OCI-LY1 (cell line): ENCODE measurements at regions not wholly inside any gene's neighbourhood (a gene's known extent, or its start where the extent isn't known, plus 50 kb on each side); places are given as distances from the start of the nearest gene placed in this dataset.

ENCODE experiments used
- H2AFZ ChIP-seq: fragments of 200-600 bp; sonication (generic), shearing (Covaris generic); 2 replicates; pipeline ENCODE4 v1.6.0; 2014; ENCODE audit warnings: antibody characterized with exemption, mild to moderate bottlenecking, low read length
- H3F3A ChIP-seq: fragments of 200-600 bp; sonication (generic), shearing (Covaris generic); 2 replicates; pipeline ENCODE4 v1.6.0; 2014; ENCODE audit warnings: mild to moderate bottlenecking, antibody characterized with exemption, low read length, moderate library complexity; ENCODE audit not compliant: insufficient read depth
- H3K27ac ChIP-seq: fragments of 200-600 bp; sonication (generic); 2 replicates; pipeline ENCODE4 v1.5.1; 2014; ENCODE audit warnings: low read length, mixed run types, mild to moderate bottlenecking, low read depth; ENCODE audit not compliant: poor library complexity, severe bottlenecking
- H3K27me3 ChIP-seq: fragments of 200-600 bp; sonication (generic); 2 replicates; pipeline ENCODE4 v1.6.0; 2014; ENCODE audit warnings: antibody characterized with exemption, mild to moderate bottlenecking, low read length, moderate library complexity; ENCODE audit not compliant: insufficient read depth
- H3K36me3 ChIP-seq: fragments of 200-600 bp; sonication (generic); 2 replicates; pipeline ENCODE4 v1.6.1; 2014; ENCODE audit warnings: mild to moderate bottlenecking, antibody characterized with exemption, low read length, moderate library complexity, mixed read lengths; ENCODE audit not compliant: insufficient read depth
- H3K4me1 ChIP-seq: fragments of 200-600 bp; sonication (generic); 2 replicates; pipeline ENCODE4 v1.5.1; 2014; ENCODE audit warnings: mild to moderate bottlenecking, low read length, moderate library complexity; ENCODE audit not compliant: insufficient read depth, severe bottlenecking
- H3K4me2 ChIP-seq: fragments of 200-600 bp; sonication (generic), shearing (Covaris generic); 2 replicates; pipeline ENCODE4 v1.6.1; 2014; ENCODE audit warnings: low read length
- H3K4me3 ChIP-seq: fragments of 200-600 bp; sonication (generic); 2 replicates; pipeline ENCODE4 v1.5.1; 2014; ENCODE audit warnings: low read length, low read depth, mild to moderate bottlenecking, mixed read lengths; ENCODE audit not compliant: poor library complexity, severe bottlenecking
- H3K79me2 ChIP-seq: fragments of 200-600 bp; shearing (Covaris generic); 2 replicates; pipeline ENCODE4 v1.6.1; 2016; ENCODE audit warnings: mixed run types, low read length, mixed read lengths; ENCODE audit not compliant: insufficient read depth
- H3K9ac ChIP-seq: fragments of 200-600 bp; sonication (generic), shearing (Covaris generic); 2 replicates; pipeline ENCODE4 v1.6.1; 2014; ENCODE audit warnings: mild to moderate bottlenecking, low read length, mixed read lengths
- H3K9me2 ChIP-seq: fragments of 200-600 bp; sonication (generic), shearing (Covaris generic); 2 replicates; pipeline ENCODE4 v1.6.1; 2014; ENCODE audit warnings: low read depth, mild to moderate bottlenecking, low read length, mixed read lengths
- H3K9me3 ChIP-seq: fragments of 200-600 bp; shearing (Covaris generic); 2 replicates; pipeline ENCODE4 v1.6.1; 2014; ENCODE audit warnings: low read length, mixed read lengths
- H4K20me1 ChIP-seq: fragments of 200-600 bp; sonication (generic), shearing (Covaris generic); 2 replicates; pipeline ENCODE4 v1.6.0; 2016; ENCODE audit warnings: mild to moderate bottlenecking, low read length; ENCODE audit not compliant: insufficient read depth
- CTCF ChIP-seq: fragments of 200-600 bp; sonication (generic), shearing (Covaris generic); IDR thresholded peaks from 2 replicates; pipeline ENCODE4 v1.5.1; 2017; ENCODE audit warnings: mild to moderate bottlenecking, antibody characterized with exemption, low read length, moderate library complexity, mixed read lengths
- EZH2 ChIP-seq: fragments of 200-600 bp; sonication (generic), shearing (Covaris generic); IDR thresholded peaks from 2 replicates; pipeline ENCODE4 v1.8.0; 2017; ENCODE audit warnings: borderline replicate concordance, mixed run types, mild to moderate bottlenecking, antibody characterized with exemption, low read length, moderate library complexity, mixed read lengths

- Histone ChIP-seq H3K79me2 (no peaks in the 10 kb centered on the region), H3K4me1 (no peaks in the 10 kb centered on the region), H4K20me1 (no peaks in the 10 kb centered on the region), H3K27ac (no peak overlapping the region), H3K9me3 (no peaks in the 10 kb centered on the region), H3K36me3 (no peaks in the 10 kb centered on the region), H3K9ac (no peak overlapping the region), H3K4me2 (no peak overlapping the region), H3K9me2 (no peaks in the 10 kb centered on the region), H3K27me3 (no peaks in the 10 kb centered on the region), H3F3A (no peaks in the 10 kb centered on the region), H2AFZ (no peak overlapping the region), H3K4me3 (no peak overlapping the region)
- TF ChIP-seq EZH2 (no peak), CTCF (no peak)
Observed at GRCh38 chr18:78722386-78722785, 257.2 kb upstream of the SALL3 start.

GRCh38 chr18:78722929-78723710, 256.5 kb upstream of the SALL3 start:
- Histone ChIP-seq H3K9me2 (no peaks in the 10 kb centered on the region), H2AFZ (no peak overlapping the region), H4K20me1 (no peaks in the 10 kb centered on the region), H3K79me2 (no peaks in the 10 kb centered on the region), H3K27me3 (no peaks in the 10 kb centered on the region), H3K36me3 (no peaks in the 10 kb centered on the region), H3K27ac (no peak overlapping the region), H3K4me3 (no peak overlapping the region), H3K9me3 (no peaks in the 10 kb centered on the region), H3K4me2 (no peak overlapping the region), H3K4me1 (no peaks in the 10 kb centered on the region), H3K9ac (no peak overlapping the region), H3F3A (no peaks in the 10 kb centered on the region)
- no peak for TF ChIP-seq EZH2
- no peak for TF ChIP-seq CTCF

- Histone ChIP-seq H3K9me3 (no peaks in the 10 kb centered on the region), H3K36me3 (no peaks in the 10 kb centered on the region), H3K4me1 (no peaks in the 10 kb centered on the region), H2AFZ (no peak overlapping the region), H4K20me1 (no peaks in the 10 kb centered on the region), H3K27me3 (no peaks in the 10 kb centered on the region), H3K9ac (no peak overlapping the region), H3K4me2 (no peak overlapping the region), H3K9me2 (no peaks in the 10 kb centered on the region), H3K4me3 (no peak overlapping the region), H3K79me2 (no peaks in the 10 kb centered on the region), H3K27ac (no peak overlapping the region), H3F3A (no peaks in the 10 kb centered on the region)
- no peak for TF ChIP-seq CTCF
- no peak for TF ChIP-seq EZH2
Observed at GRCh38 chr18:78724214-78724914, 255.3 kb upstream of the SALL3 start.
